GM19351 (cell line): ENCODE measurements at regions not wholly inside any gene's neighbourhood (a gene's known extent, or its start where the extent isn't known, plus 50 kb on each side); places are given as distances from the start of the nearest gene placed in this dataset.

Source experiments
- ATAC-seq: cut with Tn5 transposase; IDR thresholded peaks from one replicate; pipeline ENCODE4 v1.9.1; 2021; ENCODE audit warnings: mild to moderate bottlenecking, moderate library complexity; ENCODE audit not compliant: unreplicated experiment

GRCh38 chr18:30106356-30106755, 936.2 kb downstream of the DSC3 start:
- ATAC-seq: no peak

GRCh38 chr18:30103881-30104280, 938.7 kb downstream of the DSC3 start:
- no peak for ATAC-seq

- ATAC-seq: no peak
These were observed 945.7 kb downstream of the DSC3 start for GRCh38 chr18:30096796-30097195.

DNA sequence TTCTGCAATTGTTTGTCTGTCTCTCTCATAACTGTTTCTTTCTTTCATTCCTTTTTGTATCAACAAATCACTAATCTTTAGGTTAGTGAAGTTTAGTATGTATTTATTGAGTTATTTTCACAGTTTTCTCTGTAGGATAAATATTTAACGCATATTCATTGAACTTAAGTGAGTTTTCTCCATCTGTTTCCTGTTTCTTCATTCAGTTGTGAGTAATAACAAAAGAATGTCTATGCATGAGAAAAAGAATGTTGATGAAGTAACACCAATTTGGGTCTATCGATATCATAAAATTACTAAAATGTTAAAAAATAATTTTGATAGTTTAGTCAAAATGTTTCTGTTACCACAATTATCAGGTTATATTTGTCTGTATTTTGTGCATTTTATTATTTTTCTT, 948.0 kb downstream of the DSC3 start:
- no peak for ATAC-seq

- ATAC-seq: no peak
These were observed 949.2 kb downstream of the DSC3 start for GRCh38 chr18:30093376-30093775.

DNA sequence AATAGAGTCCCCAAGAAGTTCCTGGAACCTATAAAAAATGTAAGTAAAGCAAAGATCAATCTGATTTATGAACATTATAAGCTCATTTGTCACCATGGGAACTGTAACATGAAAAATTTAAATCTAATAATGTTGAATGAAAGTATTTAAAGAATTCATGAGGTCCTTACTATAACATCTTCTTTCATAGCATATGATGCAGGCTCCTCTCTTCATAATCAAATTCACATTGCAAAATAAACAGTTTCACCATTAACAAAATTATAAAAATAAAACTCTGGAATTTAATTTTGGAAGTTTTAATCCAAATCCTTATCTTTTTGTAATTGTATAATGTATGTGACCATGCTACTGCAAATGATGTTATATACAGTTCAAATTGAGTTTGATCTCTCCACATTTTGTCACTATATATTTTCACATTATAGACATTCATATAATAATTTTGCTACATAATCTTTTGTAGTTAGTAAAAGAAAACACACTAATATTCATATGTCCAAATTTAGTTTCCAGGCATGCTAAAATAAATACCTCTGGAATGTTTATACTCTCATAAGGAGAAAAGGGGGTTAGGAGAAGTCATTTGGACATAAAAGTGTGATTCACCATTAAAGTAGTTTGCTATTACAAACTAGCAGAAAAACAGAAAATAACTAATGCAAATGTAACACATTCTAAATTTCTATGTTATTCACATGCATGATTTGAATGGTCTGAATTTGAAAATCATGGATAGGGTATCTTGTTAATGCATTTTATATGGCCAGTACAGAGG, 954.1 kb downstream of the DSC3 start:
- ATAC-seq: no peak

- ATAC-seq: no peak
These were observed 956.2 kb downstream of the DSC3 start for GRCh38 chr18:30086351-30086750.

DNA sequence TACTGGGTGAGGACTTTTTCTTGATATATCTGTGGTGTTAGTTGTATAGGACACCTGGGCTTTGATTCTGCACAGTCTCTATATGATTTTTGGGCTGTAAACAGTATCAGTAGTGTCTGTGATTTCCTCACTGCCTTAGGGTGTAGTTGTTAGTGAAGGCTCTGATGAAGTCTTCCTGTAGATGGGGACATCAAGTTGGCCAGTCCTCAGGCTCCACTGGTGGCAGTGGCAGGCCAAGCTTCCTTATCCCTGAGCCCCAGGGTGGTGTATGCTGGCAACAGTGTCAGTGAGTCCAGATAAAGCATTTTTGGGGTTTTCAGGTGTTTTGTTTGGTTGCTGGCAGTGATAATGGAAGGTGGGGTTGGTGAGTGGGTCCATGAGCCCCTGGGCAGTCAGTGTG, 961.4 kb downstream of the DSC3 start:
- ATAC-seq: no peak

- ATAC-seq: no peak
These were observed 969.7 kb downstream of the DSC3 start for GRCh38 chr18:30072609-30073385.

GRCh38 chr18:30066288-30066687, 976.3 kb downstream of the DSC3 start:
- ATAC-seq: no peak

GRCh38 chr18:30057398-30057797, 985.1 kb downstream of the DSC3 start:
- ATAC-seq: no peak

- ATAC-seq: no peak
These were observed 986.0 kb downstream of the DSC3 start for GRCh38 chr18:30056528-30056927.

- no peak for ATAC-seq
These were observed 998.0 kb downstream of the DSC3 start for GRCh38 chr18:30044496-30044895.

- ATAC-seq: no peak
These were observed 1003.3 kb downstream of the DSC3 start for GRCh38 chr18:30039201-30039600.

GRCh38 chr18:30034818-30035217, 1007.7 kb downstream of the DSC3 start:
- ATAC-seq: no peak

DNA sequence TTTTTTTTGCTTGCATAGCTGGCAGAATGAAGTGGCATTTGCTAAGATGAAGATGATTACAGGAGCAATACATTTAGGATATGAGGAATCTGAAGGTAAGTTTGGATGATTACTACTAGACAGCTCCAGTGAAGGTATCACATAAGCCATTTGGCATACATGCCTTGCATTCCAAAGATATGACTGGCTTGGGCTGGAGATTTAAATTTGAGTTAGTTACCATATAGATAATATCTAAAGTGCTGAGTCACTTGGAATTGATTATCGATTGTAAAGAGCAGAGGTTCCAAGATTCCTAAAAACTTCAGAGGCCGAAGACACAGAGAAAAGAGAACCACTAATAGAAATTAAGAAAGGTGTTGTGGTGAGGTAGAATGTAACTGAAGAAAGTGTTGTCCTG, 1026.4 kb downstream of the DSC3 start:
- no peak for ATAC-seq

DNA sequence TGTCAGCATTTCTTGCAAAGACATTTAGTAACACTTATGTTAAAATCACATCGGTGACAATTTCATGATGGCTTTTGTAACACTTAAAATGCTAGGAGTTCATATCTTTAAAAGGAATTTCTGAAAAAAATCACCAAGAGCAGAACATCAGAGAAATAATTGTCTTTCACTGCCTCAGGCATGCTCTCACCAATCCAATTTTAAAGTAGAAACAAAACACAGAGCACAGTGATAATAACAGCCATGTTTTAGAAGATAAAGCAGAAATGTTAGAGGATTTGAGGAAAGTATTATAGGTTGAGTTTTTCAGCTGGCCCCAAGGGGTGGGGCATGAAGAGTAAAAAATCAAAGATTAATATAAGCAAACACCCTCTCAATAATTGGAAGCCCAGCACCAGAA, 1037.6 kb downstream of the DSC3 start:
- no peak for ATAC-seq

- no peak for ATAC-seq
These were observed 1060.3 kb downstream of the DSC3 start for GRCh38 chr18:29982218-29982617.

GRCh38 chr18:29979881-29980280, 1062.7 kb downstream of the DSC3 start:
- no peak for ATAC-seq

DNA sequence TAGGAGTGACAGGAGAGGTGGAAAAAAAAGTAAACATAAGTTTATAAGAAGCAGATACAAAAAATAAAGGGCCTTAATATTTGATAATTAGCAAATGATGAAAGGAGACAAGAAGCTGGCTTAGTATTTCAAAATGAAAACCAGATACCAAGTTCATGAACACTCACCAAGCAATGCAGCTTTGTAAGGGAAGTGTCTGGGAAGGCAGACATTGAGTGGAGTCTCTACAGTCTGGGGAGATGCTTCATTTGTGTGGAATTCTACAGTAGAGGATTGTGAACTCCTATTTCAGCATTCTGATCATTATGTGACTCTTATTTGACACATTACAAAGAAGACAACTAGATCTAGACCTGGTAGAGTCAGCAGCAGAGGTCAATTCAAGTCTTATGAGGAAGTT, 1072.7 kb downstream of the DSC3 start:
- ATAC-seq: no peak

DNA sequence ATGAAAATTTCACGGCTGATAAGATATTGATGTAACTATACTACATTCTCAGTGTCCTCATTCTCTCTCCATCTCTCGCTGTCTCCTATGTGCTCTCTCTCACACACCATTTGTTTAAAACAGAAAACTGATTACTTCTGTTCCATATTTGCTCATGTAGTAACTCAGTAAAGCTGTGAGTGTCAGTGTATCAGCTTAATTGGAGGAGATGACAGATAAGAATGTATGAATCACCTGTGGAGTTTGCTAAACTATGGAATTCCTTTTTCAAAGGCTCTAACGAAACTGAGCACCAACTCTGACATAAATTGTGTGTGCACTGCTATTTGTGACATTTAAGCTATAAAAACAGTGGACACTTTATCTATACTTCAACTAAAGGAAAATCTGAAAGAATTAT, 1080.0 kb downstream of the DSC3 start:
- ATAC-seq: no peak

GRCh38 chr18:29960539-29960938, 1082.0 kb downstream of the DSC3 start:
- ATAC-seq: no peak
